SU-DHL-6 (cell line): ENCODE measurements at regions not wholly inside any gene's neighbourhood (a gene's known extent, or its start where the extent isn't known, plus 50 kb on each side); places are given as distances from the start of the nearest gene placed in this dataset.

Experiments used
- H2AFZ ChIP-seq: fragments of 200-600 bp; sonication (generic); 2 replicates; pipeline ENCODE4 v1.6.1; 2014; ENCODE audit warnings: low read depth, mild to moderate bottlenecking, moderate library complexity, mixed read lengths, antibody characterized with exemption, low read length; ENCODE audit not compliant: severe bottlenecking
- H3F3A ChIP-seq: fragments of 200-600 bp; shearing (Covaris generic); 2 replicates; pipeline ENCODE4 v1.6.0; 2016; ENCODE audit warnings: antibody characterized with exemption, mild to moderate bottlenecking; ENCODE audit not compliant: insufficient read depth
- H3K27ac ChIP-seq: fragments of 200-600 bp; sonication (generic); 2 replicates; pipeline ENCODE4 v1.5.1; 2016; ENCODE audit warnings: low read depth, mild to moderate bottlenecking, low read length, moderate library complexity, mixed read lengths
- H3K27me3 ChIP-seq: fragments of 200-600 bp; sonication (generic), shearing (Covaris generic); 2 replicates; pipeline ENCODE4 v1.6.0; 2014; ENCODE audit warnings: mild to moderate bottlenecking, low read length
- H3K36me3 ChIP-seq: fragments of 200-600 bp; sonication (generic); 2 replicates; pipeline ENCODE4 v1.6.1; 2014; ENCODE audit warnings: mild to moderate bottlenecking, low read length, mixed read lengths
- H3K4me2 ChIP-seq: fragments of 300-600, 200-600 bp; shearing (Covaris generic), sonication (generic); 2 replicates; pipeline ENCODE4 v1.6.0; 2014; ENCODE audit warnings: low read length, low read depth, mild to moderate bottlenecking; ENCODE audit not compliant: poor library complexity, severe bottlenecking
- H3K4me3 ChIP-seq: fragments of 200-600 bp; sonication (generic); 2 replicates; pipeline ENCODE4 v1.5.1; 2014; ENCODE audit warnings: antibody characterized with exemption, low read length, mild to moderate bottlenecking, mixed read lengths; ENCODE audit not compliant: insufficient read depth, poor library complexity, severe bottlenecking
- H3K79me2 ChIP-seq: fragments of 200-600 bp; sonication (generic); 2 replicates; pipeline ENCODE4 v1.6.1; 2014; ENCODE audit warnings: mild to moderate bottlenecking, low read length, moderate library complexity; ENCODE audit not compliant: insufficient read depth
- H3K9ac ChIP-seq: fragments of 200-600 bp; sonication (generic); 2 replicates; pipeline ENCODE4 v1.7.0; 2014; ENCODE audit warnings: mild to moderate bottlenecking, low read length
- H3K9me2 ChIP-seq: fragments of 200-600 bp; sonication (generic); replicated peaks from 2 replicates; pipeline ENCODE4 v1.6.1; 2014; ENCODE audit warnings: low read length; ENCODE audit not compliant: insufficient read depth
- H3K9me3 ChIP-seq: fragments of 200-600 bp; sonication (generic); 2 replicates; pipeline ENCODE4 v1.6.1; 2014; ENCODE audit warnings: low read length, mixed read lengths; ENCODE audit not compliant: insufficient read depth
- H4K20me1 ChIP-seq: fragments of 200-600 bp; sonication (generic); 2 replicates; pipeline ENCODE4 v1.6.1; 2014; ENCODE audit warnings: low read depth, mild to moderate bottlenecking, antibody characterized with exemption, low read length, moderate library complexity, mixed read lengths
- EZH2phosphoT487 ChIP-seq: fragments of 200-600 bp; sonication (generic), shearing (Covaris generic); conservative IDR thresholded peaks from 2 replicates; pipeline ENCODE4 v1.6.1; 2018; ENCODE audit warnings: mild to moderate bottlenecking, antibody characterized with exemption, low read length, moderate library complexity, mixed read lengths
- TF ChIP-seq, protein P1 (sequence below): fragments of 200-600 bp; sonication (generic); IDR thresholded peaks from one replicate; pipeline ENCODE4 v1.5.1; 2017; ENCODE audit warnings: antibody characterized with exemption, mild to moderate bottlenecking, low read length, moderate library complexity; ENCODE audit not compliant: insufficient read depth, poor library complexity, severe bottlenecking

DNA sequence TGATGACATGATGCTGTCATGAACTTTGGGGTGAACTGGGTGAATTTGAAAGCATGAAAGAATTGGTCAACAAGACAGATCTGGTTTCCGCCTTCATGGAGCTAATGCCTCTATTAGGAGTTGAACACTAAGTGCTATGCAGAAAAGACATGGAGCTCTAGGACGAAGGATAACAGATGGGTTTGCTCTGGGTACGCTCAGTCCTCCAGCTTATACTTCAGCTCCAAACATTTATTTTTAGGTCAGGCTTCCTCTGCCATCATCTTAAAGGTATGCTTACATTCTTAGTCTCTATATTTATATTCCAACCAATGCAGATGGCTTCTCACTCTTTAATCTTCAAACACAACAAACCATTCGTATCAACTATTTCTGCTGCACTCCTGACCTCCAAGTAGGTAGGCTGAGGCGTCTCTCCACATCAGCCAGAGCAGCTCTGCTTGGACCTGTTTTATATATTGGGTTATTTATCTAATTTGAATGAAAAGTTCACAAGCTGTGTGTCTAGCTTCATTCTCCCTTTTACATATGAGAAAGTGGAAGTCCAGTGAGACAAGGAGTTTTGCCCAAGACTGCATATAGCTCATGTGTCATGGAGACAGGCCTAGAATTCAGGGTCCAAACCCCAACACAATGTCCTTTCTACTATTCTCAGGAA, 226.3 kb downstream of the SPTSSA start:
- no peak overlapping the region for H3K4me3 ChIP-seq
- H3K27me3 ChIP-seq: no peaks in the 10 kb centered on the region
- H3K9ac ChIP-seq: no peak overlapping the region
- H3K79me2 ChIP-seq: no peaks in the 10 kb centered on the region
- H3K9me3 ChIP-seq: no peaks in the 10 kb centered on the region
- H3K4me2 ChIP-seq: no peak overlapping the region
- H3K9me2 ChIP-seq: no peaks in the 10 kb centered on the region
- no peaks in the 10 kb centered on the region for H4K20me1 ChIP-seq
- no peaks in the 10 kb centered on the region for H3F3A ChIP-seq
- no peak for TF ChIP-seq EZH2phosphoT487
- TF ChIP-seq, protein P1, sequence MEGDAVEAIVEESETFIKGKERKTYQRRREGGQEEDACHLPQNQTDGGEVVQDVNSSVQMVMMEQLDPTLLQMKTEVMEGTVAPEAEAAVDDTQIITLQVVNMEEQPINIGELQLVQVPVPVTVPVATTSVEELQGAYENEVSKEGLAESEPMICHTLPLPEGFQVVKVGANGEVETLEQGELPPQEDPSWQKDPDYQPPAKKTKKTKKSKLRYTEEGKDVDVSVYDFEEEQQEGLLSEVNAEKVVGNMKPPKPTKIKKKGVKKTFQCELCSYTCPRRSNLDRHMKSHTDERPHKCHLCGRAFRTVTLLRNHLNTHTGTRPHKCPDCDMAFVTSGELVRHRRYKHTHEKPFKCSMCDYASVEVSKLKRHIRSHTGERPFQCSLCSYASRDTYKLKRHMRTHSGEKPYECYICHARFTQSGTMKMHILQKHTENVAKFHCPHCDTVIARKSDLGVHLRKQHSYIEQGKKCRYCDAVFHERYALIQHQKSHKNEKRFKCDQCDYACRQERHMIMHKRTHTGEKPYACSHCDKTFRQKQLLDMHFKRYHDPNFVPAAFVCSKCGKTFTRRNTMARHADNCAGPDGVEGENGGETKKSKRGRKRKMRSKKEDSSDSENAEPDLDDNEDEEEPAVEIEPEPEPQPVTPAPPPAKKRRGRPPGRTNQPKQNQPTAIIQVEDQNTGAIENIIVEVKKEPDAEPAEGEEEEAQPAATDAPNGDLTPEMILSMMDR: no peak
- H3K36me3 ChIP-seq: no peaks in the 10 kb centered on the region
- H2AFZ ChIP-seq: no peak overlapping the region
- H3K27ac ChIP-seq: no peak overlapping the region

DNA sequence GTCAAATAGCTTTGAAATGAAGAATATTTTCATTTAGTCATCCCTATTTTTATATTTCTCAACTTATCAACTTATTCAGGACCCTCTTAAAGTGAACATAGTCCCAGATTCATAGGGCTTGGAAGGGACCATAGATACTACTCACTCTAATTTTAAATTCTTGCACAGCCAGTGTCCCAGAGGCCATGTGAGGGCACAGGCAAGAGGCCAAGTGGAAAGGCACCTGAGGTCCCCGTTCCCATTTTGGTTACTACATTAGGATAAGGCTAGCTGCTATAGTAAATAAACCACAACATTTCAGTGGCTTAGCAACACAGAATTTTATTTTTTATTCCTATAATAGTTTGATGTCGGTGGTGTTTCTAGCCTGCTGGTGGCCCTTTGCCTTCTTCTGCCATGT, 227.8 kb downstream of the SPTSSA start:
- no peak overlapping the region for H2AFZ ChIP-seq
- no peaks in the 10 kb centered on the region for H4K20me1 ChIP-seq
- H3K9me2 ChIP-seq: no peaks in the 10 kb centered on the region
- no peaks in the 10 kb centered on the region for H3F3A ChIP-seq
- no peaks in the 10 kb centered on the region for H3K9me3 ChIP-seq
- H3K4me3 ChIP-seq: no peak overlapping the region
- no peaks in the 10 kb centered on the region for H3K79me2 ChIP-seq
- no peak overlapping the region for H3K4me2 ChIP-seq
- TF ChIP-seq, protein P1: no peak
- TF ChIP-seq EZH2phosphoT487: no peak
- no peaks in the 10 kb centered on the region for H3K27me3 ChIP-seq
- no peak overlapping the region for H3K27ac ChIP-seq
- H3K36me3 ChIP-seq: no peaks in the 10 kb centered on the region
- H3K9ac ChIP-seq: no peak overlapping the region

DNA sequence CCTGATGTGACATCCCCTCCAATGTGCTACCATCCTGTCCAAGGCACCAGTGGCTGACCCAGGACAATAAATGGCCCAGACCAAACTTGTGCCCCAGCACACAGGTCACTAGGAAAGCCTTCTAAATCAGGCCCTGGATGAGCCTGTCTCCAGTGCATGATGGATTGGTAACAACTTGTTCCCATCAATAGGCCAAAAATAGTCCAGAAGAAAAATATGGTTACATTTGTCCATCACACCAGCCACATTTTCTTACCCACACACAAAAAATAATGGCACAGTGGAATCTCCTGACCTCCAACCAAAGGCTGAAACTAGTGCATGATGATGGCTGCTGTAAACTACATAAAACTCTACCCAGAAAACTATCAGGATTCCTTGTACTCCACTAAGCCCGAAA, 228.4 kb downstream of the SPTSSA start:
- no peak for TF ChIP-seq EZH2phosphoT487
- TF ChIP-seq, protein P1: no peak
- H3K27ac ChIP-seq: no peak overlapping the region

More for the DNA sequence above, 228.4 kb downstream of the SPTSSA start:
- no peak overlapping the region for H3K4me3 ChIP-seq
- H3K27me3 ChIP-seq: no peaks in the 10 kb centered on the region
- H3K9ac ChIP-seq: no peak overlapping the region
- no peak overlapping the region for H3K4me2 ChIP-seq
- no peaks in the 10 kb centered on the region for H3K9me3 ChIP-seq
- no peaks in the 10 kb centered on the region for H3K36me3 ChIP-seq
- H2AFZ ChIP-seq: no peak overlapping the region
- H3F3A ChIP-seq: no peaks in the 10 kb centered on the region
- H3K9me2 ChIP-seq: no peaks in the 10 kb centered on the region
- no peaks in the 10 kb centered on the region for H4K20me1 ChIP-seq
- no peaks in the 10 kb centered on the region for H3K79me2 ChIP-seq
